Panc1 (cell line): ENCODE measurements at regions not wholly inside any gene's neighbourhood (a gene's known extent, or its start where the extent isn't known, plus 50 kb on each side); places are given as distances from the start of the nearest gene placed in this dataset.

Experiments used
- ATAC-seq: fragments of 200-7000 bp; cut with Tn5 transposase; 2 replicates; pipeline ENCODE4 v1.9.1; 2020; ENCODE audit warnings: mild to moderate bottlenecking, moderate library complexity
- BruUV-seq: library from RNA; stranded (reverse); fragments of 400-500 nt; replicated peaks from 2 replicates; lab custom pipeline; 2021; lab: Mats Ljungman, UMichigan
- CTCF ChIA-PET: fragments of 300-600 bp; sonication (Branson Sonifier 250); formaldehyde crosslinking; loops from one replicate; lab custom pipeline; 2022; ENCODE audit warnings: antibody characterized with exemption; lab: Charles Lee
- POLR2A ChIA-PET: fragments of 300-600 bp; sonication (Branson Sonifier 250); formaldehyde crosslinking; loops from one replicate; lab custom pipeline; 2022; ENCODE audit warnings: antibody characterized with exemption; lab: Charles Lee
- DNase-seq: peaks from one replicate; pipeline ENCODE4 v3.0.0-alpha.2; 2010; ENCODE audit warnings: low read depth, low spot score
- H3K27ac ChIP-seq: 2 replicates; pipeline ENCODE4 v1.5.1; 2011; ENCODE audit warnings: mild to moderate bottlenecking, low read length, inconsistent platforms
- H3K27me3 ChIP-seq: fragments of 200-500 bp; sonication (Bioruptor generic); 2 replicates; pipeline ENCODE4 v1.6.0; 2014; ENCODE audit warnings: low read length, inconsistent platforms; ENCODE audit not compliant: control insufficient read depth, insufficient read depth
- H3K36me3 ChIP-seq: fragments of 200-500 bp; sonication (Bioruptor generic); 2 replicates; pipeline ENCODE4 v1.5.1; 2014; ENCODE audit warnings: inconsistent platforms, mild to moderate bottlenecking, low read length, moderate library complexity; ENCODE audit not compliant: control insufficient read depth, insufficient read depth
- H3K4me1 ChIP-seq: 2 replicates; pipeline ENCODE4 v1.5.1; 2011; ENCODE audit warnings: inconsistent platforms, mild to moderate bottlenecking, low read length, moderate library complexity; ENCODE audit not compliant: control insufficient read depth, insufficient read depth
- H3K4me3 ChIP-seq, 2 experiments: 2 replicates each; pipeline ENCODE4 v1.5.1; 2011 to 2012; ENCODE audit warnings: low read depth in 2 of 2, low read length in 2 of 2, mild to moderate bottlenecking in 2 of 2, inconsistent platforms in 1 of 2, moderate library complexity in 1 of 2
- H3K9me3 ChIP-seq: fragments of 200-500 bp; sonication (Bioruptor generic); 2 replicates; pipeline ENCODE4 v1.5.1; 2014; ENCODE audit warnings: low read depth, mild to moderate bottlenecking, inconsistent platforms, low read length, moderate library complexity; ENCODE audit not compliant: control insufficient read depth, insufficient read depth
- CTCF ChIP-seq: fragments of 450-650 bp; IDR thresholded peaks from 2 replicates; pipeline ENCODE4 v1.5.1; 2017; ENCODE audit warnings: mild to moderate bottlenecking
- POLR2AphosphoS5 ChIP-seq: IDR thresholded peaks from 2 replicates; pipeline ENCODE4 v1.6.1; 2012; ENCODE audit warnings: mild to moderate bottlenecking, low read depth, low read length, moderate library complexity
- REST ChIP-seq, 2 experiments: IDR thresholded peaks; 2 replicates each; pipeline ENCODE4 v1.6.1; 2011 to 2012; ENCODE audit warnings: low read depth in 2 of 2, control low read depth in 1 of 2, low read length in 1 of 2, mild to moderate bottlenecking in 1 of 2, moderate library complexity in 1 of 2; ENCODE audit not compliant: insufficient read depth in 1 of 2
- SIN3A ChIP-seq: IDR thresholded peaks from 2 replicates; pipeline ENCODE4 v1.6.1; 2012; ENCODE audit warnings: low read depth, mild to moderate bottlenecking, low read length, moderate library complexity, borderline replicate concordance; ENCODE audit not compliant: insufficient read depth
- TCF7L2 ChIP-seq: IDR thresholded peaks from 2 replicates; pipeline ENCODE4 v1.6.1; 2011; ENCODE audit warnings: mild to moderate bottlenecking, low read depth, low read length, inconsistent platforms
- in situ Hi-C: cut with HindIII; loops from 2 replicates; pipeline ENCODE4 v1.10.0; 2016; ENCODE audit warnings: low sequenced_read_pairs, low pct_unique_long_range_greater_than_20kb
- intact Hi-C: fragments of 100-400 bp; cut with micrococcal nuclease; formaldehyde crosslinking; loops from one replicate; pipeline ENCODE4 v1.10.0; 2022; ENCODE audit not compliant: unreplicated experiment

- TF ChIP-seq REST (IDR thresholded peaks at IDR 0.05; ENCODE audit: insufficient read depth in 1 of 2, low read depth in 2 of 2, low read length in 1 of 2), result no peak
- Histone ChIP-seq H3K36me3 (no peaks in the 10 kb centered on the region), H3K4me1 (no peaks in the 10 kb centered on the region), H3K27me3 (no peaks in the 10 kb centered on the region; the same call in 1 of the 2 replicates), H3K9me3 (no peaks in the 10 kb centered on the region), H3K27ac (no peak overlapping the region), H3K4me3 (no peak overlapping the region)
- ChIA-PET POLR2A (no interaction called here), CTCF (no interaction called here)
- in situ Hi-C loops, result no loop called here
- intact Hi-C loops, result no loop called here
- DNase-seq, result no peak
- ATAC-seq, result no peak
- BruUV-seq, result no TSS peak
These were observed 246.1 kb upstream of the IRX4 start for GRCh38 chr5:2128686-2129355.

GRCh38 chr5:2126512-2126911, 243.8 kb upstream of the IRX4 start:
- TF ChIP-seq TCF7L2, result no peak
- TF ChIP-seq CTCF, result no peak
- no peak for TF ChIP-seq SIN3A
- no peak for TF ChIP-seq POLR2AphosphoS5
- TF ChIP-seq REST (IDR thresholded peaks at IDR 0.05; ENCODE audit: insufficient read depth in 1 of 2, low read depth in 2 of 2, low read length in 1 of 2), result no peak
- ChIA-PET CTCF (no interaction called here), POLR2A (no interaction called here)
- Histone ChIP-seq H3K9me3 (no peaks in the 10 kb centered on the region), H3K4me3 (no peak overlapping the region), H3K36me3 (no peaks in the 10 kb centered on the region), H3K27ac (no peak overlapping the region), H3K4me1 (no peaks in the 10 kb centered on the region), H3K27me3 (peaks cover 2% of the 10 kb centered on the region; the same call in 1 of the 2 replicates)
- BruUV-seq, result no TSS peak
- intact Hi-C loops (no loop called here), in situ Hi-C loops (no loop called here)
- DNase-seq (no peak), ATAC-seq (no peak)
